ENCODE measurements at regions not wholly inside any gene's neighbourhood (a gene's known extent, or its start where the extent isn't known, plus 50 kb on each side); places are given as distances from the start of the nearest gene placed in this dataset.
"Not testable (repeated sequence)": the region's sequence is repeated elsewhere in the genome, so short reads cannot be mapped to it uniquely, and the experiment has no call there.

GRCh38 chr5:39629946-39630345 lies 205.2 kb upstream of the DAB2 start:
- no peak for DNase-seq

DNA sequence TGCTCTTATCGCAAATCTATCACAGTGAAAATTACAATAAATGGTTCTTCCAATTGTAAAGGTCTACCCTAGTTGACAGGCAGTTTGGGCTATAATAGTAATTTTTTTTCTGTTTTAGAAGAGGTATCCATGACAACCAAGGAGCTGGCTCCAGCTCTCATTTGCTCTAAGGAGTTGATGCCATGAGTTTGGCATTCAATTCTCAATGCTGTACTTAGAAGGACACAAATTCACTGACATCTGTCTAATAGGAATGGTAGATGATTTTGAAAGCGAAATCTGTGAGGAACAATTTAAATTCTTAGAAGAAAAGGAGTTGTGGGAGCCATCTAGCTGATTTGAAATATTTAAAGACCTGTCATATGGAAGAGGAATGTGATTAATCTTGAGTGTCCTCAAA lies 203.6 kb upstream of the DAB2 start:
- DNase-seq, result no peak

- DNase-seq, result no peak
Observed at GRCh38 chr5:39624890-39625289, 200.1 kb upstream of the DAB2 start.

DNA sequence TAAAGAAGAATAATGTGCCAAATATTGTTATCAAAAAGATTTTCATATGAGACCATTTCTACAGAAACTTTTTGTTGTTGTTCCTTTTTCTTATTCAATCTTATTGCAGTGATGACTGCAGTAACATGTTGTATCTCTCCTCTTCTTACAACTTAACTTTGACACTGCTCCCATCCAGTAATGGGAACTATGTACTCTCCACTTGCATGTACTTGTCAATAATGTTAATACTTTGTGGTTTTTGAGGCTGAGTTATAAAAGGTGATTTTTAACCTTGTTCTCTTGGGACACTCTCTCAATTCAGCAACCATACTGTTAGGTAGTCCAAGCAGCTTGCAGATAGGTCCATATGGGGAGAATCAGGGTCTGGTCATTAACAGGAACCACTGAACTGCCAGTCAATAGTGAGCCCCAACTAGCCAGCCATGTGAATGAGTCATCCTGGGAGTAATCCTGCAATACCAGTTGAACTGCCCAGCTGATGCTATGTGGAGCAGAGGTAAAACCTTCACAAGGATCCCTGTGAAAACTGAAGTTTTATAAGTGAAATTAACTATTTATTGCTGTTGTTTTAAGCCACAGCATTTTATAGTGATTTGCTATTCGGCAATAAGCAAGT lies 199.6 kb upstream of the DAB2 start:
- no peak for DNase-seq

- DNase-seq, result no peak
Observed at GRCh38 chr5:39623291-39623865, 198.6 kb upstream of the DAB2 start.

DNA sequence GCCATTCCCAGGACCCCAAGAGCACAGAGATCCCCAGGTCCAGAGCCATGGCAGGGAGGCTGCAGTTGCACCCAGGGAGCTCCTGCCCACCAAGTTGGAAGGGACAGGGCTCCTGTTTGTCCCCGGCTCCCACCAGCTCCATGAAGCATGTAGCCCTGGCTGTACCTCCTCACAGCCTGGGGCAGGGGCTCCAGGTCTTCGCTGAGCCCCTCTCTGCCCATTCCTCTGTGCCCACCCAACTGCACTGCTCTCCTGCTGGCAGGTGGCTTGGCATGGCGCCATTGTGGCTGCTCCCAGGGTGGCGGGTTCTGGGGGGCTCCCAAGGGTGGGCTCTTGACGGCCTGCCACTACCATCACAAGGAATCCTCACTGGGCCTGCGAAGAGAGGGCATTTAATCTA lies 197.5 kb upstream of the DAB2 start:
- no peak for DNase-seq

DNA sequence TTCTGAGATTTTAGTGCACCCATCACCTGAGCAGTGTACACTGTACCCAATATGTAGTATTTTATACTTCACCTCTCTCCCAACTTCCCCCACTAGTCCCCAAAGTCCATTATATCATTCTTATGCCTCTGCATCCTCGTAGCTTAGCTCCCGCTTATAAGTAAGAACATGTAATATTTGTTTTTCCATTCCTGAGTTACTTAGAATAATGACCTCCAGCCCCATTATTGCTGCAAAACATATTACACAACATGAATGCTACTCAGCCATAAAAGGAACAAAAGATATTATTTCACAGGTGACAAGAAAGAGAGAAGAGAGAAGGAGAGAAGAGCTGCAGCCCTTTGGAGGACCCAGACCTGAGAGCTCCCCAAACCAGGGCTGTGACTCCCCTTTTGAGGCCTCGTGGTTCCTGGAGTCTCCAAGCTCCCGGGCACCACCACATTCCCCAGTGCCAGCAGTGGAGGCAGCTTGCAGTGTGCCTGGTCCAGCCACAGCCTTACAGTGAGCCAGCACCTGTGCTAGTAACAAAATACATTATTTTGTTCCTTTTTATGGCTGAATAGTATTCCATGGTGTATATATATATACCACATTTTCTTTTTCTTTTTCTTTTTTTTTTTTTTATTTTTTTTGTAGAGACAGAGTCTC lies 194.5 kb upstream of the DAB2 start:
- no peak for DNase-seq

- DNase-seq, result no peak
Observed at GRCh38 chr5:39618391-39618790, 193.6 kb upstream of the DAB2 start.

GRCh38 chr5:39616131-39616530 lies 191.4 kb upstream of the DAB2 start:
- no peak for DNase-seq

- not testable (repeated sequence) for DNase-seq
Observed at GRCh38 chr5:39611076-39611475, 186.3 kb upstream of the DAB2 start.

- no peak for DNase-seq
Observed at GRCh38 chr5:39608024-39608423, 183.2 kb upstream of the DAB2 start.

- DNase-seq, result no peak
Observed at GRCh38 chr5:39606591-39606990, 181.8 kb upstream of the DAB2 start.

DNA sequence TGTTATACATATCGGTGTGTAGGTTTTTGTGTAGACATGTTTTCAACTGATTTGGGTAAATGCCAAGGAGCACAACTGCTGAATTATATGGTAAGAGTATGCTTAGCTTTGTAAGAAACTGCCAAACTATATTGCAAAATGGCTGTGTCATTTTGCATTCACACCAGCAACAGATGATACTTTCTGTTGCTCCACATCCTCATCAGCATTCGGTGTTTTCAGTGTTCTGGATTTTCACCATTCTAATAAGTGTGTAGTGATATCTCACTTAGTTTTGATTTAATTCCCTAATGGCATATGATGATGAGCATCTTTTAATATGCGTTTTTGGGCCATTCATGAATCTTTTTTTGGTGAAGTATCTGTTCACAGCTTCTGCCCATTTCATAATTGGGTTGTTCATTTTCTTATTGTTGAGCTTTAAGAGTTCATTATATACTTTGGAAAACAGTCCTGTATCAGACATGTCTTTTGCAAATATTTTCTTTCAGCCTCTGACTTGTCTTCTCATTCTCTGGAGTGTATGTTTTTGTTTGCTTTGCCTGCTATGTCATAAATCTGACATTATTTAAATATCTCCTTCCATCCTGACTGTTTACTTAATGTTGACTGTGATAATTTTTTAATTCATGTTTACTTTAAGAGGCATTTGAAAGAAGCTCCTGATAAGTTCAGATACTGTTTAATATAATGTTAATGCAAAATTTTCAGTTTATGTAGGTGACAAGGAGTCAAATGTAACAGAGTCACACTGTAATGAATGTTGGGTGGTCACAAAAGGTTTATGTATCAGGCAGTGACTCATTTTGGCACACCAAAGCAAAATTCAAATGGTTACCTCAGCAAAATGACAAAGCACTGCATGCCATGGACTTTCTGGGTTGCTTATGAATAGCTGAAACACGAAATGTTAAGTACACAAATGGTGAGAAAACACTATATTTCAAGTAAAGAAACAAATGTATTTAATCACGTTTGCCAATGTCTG lies 181.1 kb upstream of the DAB2 start:
- no peak for DNase-seq

GRCh38 chr5:39605145-39605544 lies 180.4 kb upstream of the DAB2 start:
- no peak for DNase-seq

GRCh38 chr5:39604491-39604890 lies 179.7 kb upstream of the DAB2 start:
- no peak for DNase-seq

DNA sequence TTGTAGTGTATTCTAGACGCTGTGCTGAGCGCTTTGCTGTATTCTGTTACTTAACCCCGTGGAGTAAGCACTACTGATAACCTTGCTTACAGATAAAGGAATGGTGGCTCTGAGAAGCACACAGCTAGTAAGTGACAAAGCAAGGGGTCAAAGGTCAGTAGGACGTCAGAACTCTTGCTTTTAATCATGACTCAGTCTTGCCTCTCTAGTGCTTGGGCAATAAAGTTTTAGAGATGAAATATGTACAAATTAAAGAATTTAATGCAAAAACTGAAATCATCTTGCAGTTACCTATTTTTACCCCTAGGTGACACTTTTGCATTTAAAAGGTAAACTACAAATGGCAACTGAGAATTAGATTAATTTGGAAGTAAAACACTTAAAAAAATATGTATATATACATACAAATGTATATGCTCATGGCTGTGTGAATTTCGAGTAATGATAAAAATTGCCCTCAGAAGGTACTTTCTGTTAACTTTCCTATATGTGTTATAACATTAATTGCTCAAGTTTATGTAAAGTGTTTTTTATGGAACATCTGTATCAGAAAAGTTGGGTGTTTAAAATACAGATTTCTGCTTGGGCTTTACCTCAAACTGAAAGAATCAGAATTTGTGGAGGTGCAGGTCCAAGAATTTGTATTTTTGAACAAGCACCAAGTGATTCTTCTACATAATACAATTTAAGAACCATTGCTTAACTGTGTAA lies 175.1 kb upstream of the DAB2 start:
- no peak for DNase-seq

DNA sequence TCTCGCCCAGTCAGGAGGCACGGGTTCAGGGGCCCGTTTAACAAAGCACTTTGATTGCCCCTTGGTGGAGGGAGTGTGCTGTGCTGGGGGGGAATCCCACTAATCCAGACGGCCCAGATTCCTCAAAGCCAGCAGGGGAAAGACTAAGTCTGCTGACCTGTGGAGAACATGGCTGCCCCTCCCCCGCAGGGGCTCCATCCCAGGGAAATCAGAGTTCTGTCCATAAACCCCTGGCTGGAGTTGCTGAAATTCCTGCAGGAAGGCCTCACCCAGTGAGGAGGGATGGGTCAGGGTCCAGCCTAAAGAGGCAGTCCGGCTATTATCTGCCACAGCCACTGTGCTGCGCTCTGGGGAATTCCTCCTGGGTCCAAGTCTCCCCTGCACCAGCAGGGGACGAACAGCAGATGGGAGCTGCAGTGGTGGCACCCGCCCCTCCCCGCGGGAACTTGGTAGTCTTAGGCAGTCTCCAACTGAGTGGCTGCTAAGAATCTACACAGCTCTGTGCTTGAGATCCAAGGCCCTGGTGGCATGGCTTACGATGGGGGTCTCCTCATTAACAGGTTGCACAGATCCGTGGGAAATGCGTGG lies 174.0 kb upstream of the DAB2 start:
- DNase-seq, result no peak

- DNase-seq, result no peak
Observed at GRCh38 chr5:39588179-39588578, 163.4 kb upstream of the DAB2 start.

DNA sequence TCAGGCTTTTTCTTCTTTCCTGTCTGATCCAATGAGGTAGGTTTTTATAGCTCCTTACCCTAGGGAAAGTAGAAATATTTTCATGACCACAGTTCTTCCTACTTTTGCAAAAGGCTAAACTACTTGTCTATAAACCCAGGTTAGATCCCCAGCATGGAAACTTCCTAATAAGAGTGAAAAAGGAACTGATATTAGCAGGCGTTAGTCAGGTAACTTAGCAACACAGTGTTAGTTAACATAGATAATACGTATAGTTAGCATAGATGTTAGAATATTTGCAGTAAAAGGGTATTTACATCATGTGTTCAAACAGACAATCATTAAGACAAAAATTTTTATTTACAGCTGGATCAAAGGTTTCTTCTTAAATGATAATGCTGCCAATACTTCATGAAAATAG lies 162.9 kb upstream of the DAB2 start:
- DNase-seq, result no peak

DNA sequence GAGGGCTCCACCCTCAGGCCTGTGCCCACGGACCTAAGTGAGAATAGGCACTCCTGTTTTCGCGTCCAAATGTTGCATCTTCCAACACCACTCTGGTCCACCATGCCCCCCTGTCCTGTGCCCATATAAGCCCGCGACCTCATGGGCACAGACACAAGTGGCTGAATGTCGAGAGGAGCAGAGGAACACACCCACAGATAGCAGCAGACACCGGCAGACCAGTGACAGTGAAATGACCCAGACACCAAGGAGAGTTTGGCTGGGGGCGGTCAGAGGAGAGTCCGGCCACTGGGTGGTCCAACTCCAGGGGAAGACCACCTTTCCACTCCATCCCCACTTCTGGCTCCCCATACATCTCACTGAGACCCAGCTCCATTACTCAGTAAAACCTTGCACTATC lies 161.4 kb upstream of the DAB2 start:
- no peak for DNase-seq

DNA sequence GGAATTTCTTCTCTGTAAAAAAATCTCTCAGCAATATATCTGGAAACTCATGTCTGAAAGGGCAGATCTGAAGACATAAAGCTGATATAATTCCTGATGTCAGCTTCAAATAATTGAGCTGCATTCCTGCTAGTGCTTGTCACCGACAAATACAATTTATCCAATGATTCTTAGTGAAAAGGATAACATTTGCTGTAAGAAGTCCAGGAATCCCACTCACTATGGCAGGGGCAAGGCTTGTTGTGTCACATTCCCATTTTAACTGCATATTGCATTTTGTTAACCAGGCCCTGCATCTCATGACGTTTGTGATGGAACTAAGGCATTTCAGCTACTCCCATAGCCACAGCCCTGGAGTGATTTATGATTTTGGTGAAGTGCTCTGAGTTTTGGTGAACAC lies 160.1 kb upstream of the DAB2 start:
- DNase-seq, result no peak

DNA sequence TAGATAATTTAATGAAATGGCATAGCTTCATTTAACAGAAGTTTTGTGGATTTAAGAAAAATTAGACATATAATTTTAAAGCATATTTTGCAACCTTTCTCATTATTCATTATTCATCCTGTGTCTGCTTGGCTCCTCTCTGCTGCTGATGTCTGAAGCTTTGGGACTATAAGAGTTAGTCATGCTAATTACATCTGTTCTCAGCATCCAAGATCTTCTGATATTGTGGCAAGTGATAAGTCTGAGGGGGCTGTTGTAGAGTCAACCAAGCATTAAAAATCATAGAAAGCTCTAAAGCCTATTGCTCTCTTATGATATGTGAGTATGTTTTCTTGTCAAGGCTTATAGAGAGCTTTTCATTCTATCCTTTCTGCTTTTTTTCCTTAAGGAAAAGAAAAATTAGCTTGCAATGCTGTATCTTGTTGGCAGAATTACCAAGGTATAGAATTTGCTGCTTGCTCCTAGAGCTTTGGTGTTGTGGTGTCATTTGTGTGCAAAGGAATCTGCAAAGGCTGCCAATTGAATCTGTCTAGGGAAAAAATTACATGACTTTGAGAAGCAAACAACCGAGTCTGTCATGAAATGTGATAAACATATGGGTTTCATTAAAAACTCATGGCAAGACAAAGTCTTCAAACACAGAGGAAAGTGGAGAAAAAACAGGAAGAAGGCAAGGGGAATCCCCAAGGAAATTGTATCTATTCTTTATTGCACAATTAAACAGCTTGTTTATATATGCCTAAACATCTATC lies 156.1 kb upstream of the DAB2 start:
- no peak for DNase-seq
